B cell (primary cell): ENCODE measurements at regions not wholly inside any gene's neighbourhood (a gene's known extent, or its start where the extent isn't known, plus 50 kb on each side); places are given as distances from the start of the nearest gene placed in this dataset.

Source experiments
- ATAC-seq: fragments of 200-7000 bp; cut with Tn5 transposase; one replicate; pipeline ENCODE4 v1.10.0; 2021; ENCODE audit warnings: low read depth, mild to moderate bottlenecking, moderate number of reproducible peaks, moderate library complexity
- CTCF ChIA-PET: fragments of 350-600 bp; sonication (Branson Sonifier 250); formaldehyde crosslinking; loops from one replicate; lab custom pipeline; 2021; ENCODE audit warnings: antibody characterized with exemption, inconsistent platforms; lab: Charles Lee
- POLR2A ChIA-PET: fragments of 350-600 bp; sonication (Branson Sonifier 250); formaldehyde crosslinking; loops from one replicate; lab custom pipeline; 2021; ENCODE audit warnings: antibody characterized with exemption; lab: Charles Lee
- DNase-seq: peaks from one replicate; pipeline ENCODE4 v3.0.0; 2013
- H2AFZ ChIP-seq: 2 replicates; pipeline ENCODE4 v1.6.1; 2012; ENCODE audit warnings: mild to moderate bottlenecking, low read depth, low read length; ENCODE audit not compliant: insufficient read depth, poor library complexity, severe bottlenecking
- H3K27ac ChIP-seq, 2 donors: 1 replicate in 1 of 2; 2 replicates in 1 of 2; pipeline ENCODE4 v1.5.1; 2012 to 2013; ENCODE audit warnings: low read length in 2 of 2, mild to moderate bottlenecking in 2 of 2, moderate library complexity in 1 of 2
- H3K27me3 ChIP-seq, 4 experiments: fragments of 200-600 bp in 1 of 4; sonication (generic) in 1 of 4; replicated peaks in 1 of 4; 1 replicate in 2 of 4; 2 replicates in 2 of 4; pipeline versions ENCODE4 v1.6.1 to v1.7.0; 2013 to 2016; ENCODE audit warnings: low read length in 3 of 4, mild to moderate bottlenecking in 2 of 4, mixed read lengths in 1 of 4, moderate library complexity in 1 of 4; ENCODE audit not compliant: insufficient read depth in 4 of 4, control insufficient read depth in 3 of 4; ENCODE audit errors: control extremely low read depth in 1 of 4
- H3K36me3 ChIP-seq, 2 experiments: replicated peaks in 1 of 2; 1 replicate in 1 of 2; 2 replicates in 1 of 2; pipeline versions ENCODE4 v1.6.1 to v1.7.1; 2013; ENCODE audit warnings: low read length in 1 of 2; ENCODE audit not compliant: insufficient read depth in 2 of 2, control insufficient read depth in 1 of 2; ENCODE audit errors: control extremely low read depth in 1 of 2, extremely low read depth in 1 of 2
- H3K4me1 ChIP-seq, 2 donors: fragments of 200-600 bp in 1 of 2; sonication (generic) in 1 of 2; 1 replicate in 1 of 2; 2 replicates in 1 of 2; pipeline versions ENCODE4 v1.5.1 to v1.6.1; 2013 to 2017; ENCODE audit warnings: low read length in 2 of 2; ENCODE audit not compliant: control insufficient read depth in 2 of 2, insufficient read depth in 2 of 2
- H3K4me2 ChIP-seq: replicated peaks from 2 replicates; pipeline ENCODE3; 2012; ENCODE audit warnings: mild to moderate bottlenecking, low read depth, low read length; ENCODE audit not compliant: poor library complexity, severe bottlenecking
- H3K4me3 ChIP-seq, 5 experiments: fragments of 200-600 bp in 1 of 5; sonication (generic) in 1 of 5; 1 replicate in 3 of 5; 2 replicates in 2 of 5; pipeline versions ENCODE4 v1.5.1 to v1.7.0; 2011 to 2016; ENCODE audit warnings: low read length in 4 of 5, mild to moderate bottlenecking in 4 of 5, low read depth in 2 of 5, control low read depth in 1 of 5, moderate library complexity in 1 of 5; ENCODE audit not compliant: insufficient read depth in 1 of 5; ENCODE audit errors: control extremely low read depth in 1 of 5, extremely low read depth in 1 of 5
- H3K79me2 ChIP-seq: fragments of 200-600 bp; sonication (generic); one replicate; pipeline ENCODE4 v1.6.0; 2016; ENCODE audit warnings: low read length; ENCODE audit not compliant: control insufficient read depth, insufficient read depth
- H3K9ac ChIP-seq: fragments of 200-600 bp; sonication (generic); 2 replicates; pipeline ENCODE4 v1.6.1; 2017; ENCODE audit warnings: mild to moderate bottlenecking, low read length, moderate library complexity
- H3K9me3 ChIP-seq, 3 donors: one replicate each; pipeline versions ENCODE4 v1.6.1 to v1.7.1; 2013; ENCODE audit warnings: low read length in 2 of 3; ENCODE audit not compliant: control insufficient read depth in 2 of 3, insufficient read depth in 1 of 3; ENCODE audit errors: control extremely low read depth in 1 of 3
- H4K20me1 ChIP-seq: 2 replicates; pipeline ENCODE4 v1.6.0; 2012; ENCODE audit warnings: mild to moderate bottlenecking, low read length; ENCODE audit not compliant: insufficient read depth, control insufficient read depth, poor library complexity, severe bottlenecking
- H3K27ac Mint-ChIP-seq: one replicate; pipeline ENCODE4 v1.8.0; 2021; ENCODE audit warnings: mixed read lengths
- H3K27me3 Mint-ChIP-seq: one replicate; pipeline ENCODE4 v1.8.0; 2021; ENCODE audit warnings: mixed read lengths
- H3K4me1 Mint-ChIP-seq: one replicate; pipeline ENCODE4 v1.8.0; 2021; ENCODE audit warnings: mixed read lengths
- H3K4me3 Mint-ChIP-seq: one replicate; pipeline ENCODE4 v1.8.0; 2021; ENCODE audit warnings: mixed read lengths
- H3K9me3 Mint-ChIP-seq: one replicate; pipeline ENCODE4 v1.8.0; 2022; ENCODE audit warnings: mixed read lengths; ENCODE audit not compliant: insufficient read depth
- EZH2 ChIP-seq: IDR thresholded peaks from 2 replicates; pipeline ENCODE4 v1.6.1; 2012; ENCODE audit warnings: borderline replicate concordance, low read depth, mild to moderate bottlenecking, moderate library complexity, low read length; ENCODE audit not compliant: insufficient read depth, poor library complexity, severe bottlenecking
- WGBS: methylation state at CpG from one replicate; pipeline ENCODE4 v1.1.5; 2013; ENCODE audit warnings: missing lambda C conversion rate; ENCODE audit not compliant: insufficient coverage; 5-methylcytosine and 5-hydroxymethylcytosine counted together
- intact Hi-C: fragments of 100-400 bp; cut with micrococcal nuclease; formaldehyde crosslinking; loops from one replicate; pipeline ENCODE4 v1.10.0; 2022
- TF ChIP-seq, protein P1 (sequence below): fragments of 200-600 bp; IDR thresholded peaks from one replicate; pipeline ENCODE4 v1.8.0; 2022; ENCODE audit warnings: antibody characterized with exemption, mild to moderate bottlenecking

DNA sequence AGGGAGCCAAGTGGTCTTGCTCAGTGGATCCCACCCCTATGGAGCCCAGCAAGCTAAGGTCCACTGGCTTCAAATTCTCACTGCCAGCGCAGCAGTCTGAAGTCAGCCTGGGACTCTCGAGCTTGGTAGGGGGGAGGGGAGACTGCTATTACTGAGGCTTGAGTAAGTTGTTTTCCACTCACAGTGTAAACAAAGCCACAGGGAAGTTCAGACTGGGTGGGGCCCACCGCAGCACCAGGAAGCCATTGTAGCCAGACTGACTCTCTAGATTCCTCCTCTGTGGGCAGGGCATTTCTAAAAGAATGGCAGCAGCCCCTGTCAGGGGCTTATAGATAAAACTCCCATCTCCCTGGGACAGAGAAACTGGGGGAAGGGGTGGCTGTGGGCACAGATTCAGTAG lies 721.0 kb upstream of the NDST4 start:
- no peak overlapping the region for H3K4me3 ChIP-seq
- no peak overlapping the region for H3K4me2 ChIP-seq
- WGBS: no CpG with 5 or more reads among the region's 3 CpGs
- no peaks in the 10 kb centered on the region for H3K27me3 ChIP-seq
- intact Hi-C loops: no loop called here
- no peaks in the 10 kb centered on the region for H3K4me1 Mint-ChIP-seq
- no peaks in the 10 kb centered on the region for H3K27me3 Mint-ChIP-seq
- ATAC-seq (no peak), DNase-seq (no peak)
- H4K20me1 ChIP-seq: no peaks in the 10 kb centered on the region
- no peak overlapping the region for H3K27ac ChIP-seq
- ChIA-PET POLR2A (no interaction called here), CTCF (no interaction called here)
- H3K4me1 ChIP-seq: no peaks in the 10 kb centered on the region
- peaks cover 0 to 5% (median 0%) of the 10 kb centered on the region in 3 donors for H3K9me3 ChIP-seq
- H2AFZ ChIP-seq: no peak overlapping the region
- peaks cover 17% of the 10 kb centered on the region for H3K9me3 Mint-ChIP-seq
- H3K36me3 ChIP-seq: no peaks in the 10 kb centered on the region
- H3K9ac ChIP-seq: no peak overlapping the region
- no peak for TF ChIP-seq EZH2
- TF ChIP-seq, protein P1, sequence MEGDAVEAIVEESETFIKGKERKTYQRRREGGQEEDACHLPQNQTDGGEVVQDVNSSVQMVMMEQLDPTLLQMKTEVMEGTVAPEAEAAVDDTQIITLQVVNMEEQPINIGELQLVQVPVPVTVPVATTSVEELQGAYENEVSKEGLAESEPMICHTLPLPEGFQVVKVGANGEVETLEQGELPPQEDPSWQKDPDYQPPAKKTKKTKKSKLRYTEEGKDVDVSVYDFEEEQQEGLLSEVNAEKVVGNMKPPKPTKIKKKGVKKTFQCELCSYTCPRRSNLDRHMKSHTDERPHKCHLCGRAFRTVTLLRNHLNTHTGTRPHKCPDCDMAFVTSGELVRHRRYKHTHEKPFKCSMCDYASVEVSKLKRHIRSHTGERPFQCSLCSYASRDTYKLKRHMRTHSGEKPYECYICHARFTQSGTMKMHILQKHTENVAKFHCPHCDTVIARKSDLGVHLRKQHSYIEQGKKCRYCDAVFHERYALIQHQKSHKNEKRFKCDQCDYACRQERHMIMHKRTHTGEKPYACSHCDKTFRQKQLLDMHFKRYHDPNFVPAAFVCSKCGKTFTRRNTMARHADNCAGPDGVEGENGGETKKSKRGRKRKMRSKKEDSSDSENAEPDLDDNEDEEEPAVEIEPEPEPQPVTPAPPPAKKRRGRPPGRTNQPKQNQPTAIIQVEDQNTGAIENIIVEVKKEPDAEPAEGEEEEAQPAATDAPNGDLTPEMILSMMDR: no peak
- H3K4me3 Mint-ChIP-seq: no peak overlapping the region
- no peaks in the 10 kb centered on the region for H3K79me2 ChIP-seq
- H3K27ac Mint-ChIP-seq: no peak overlapping the region

DNA sequence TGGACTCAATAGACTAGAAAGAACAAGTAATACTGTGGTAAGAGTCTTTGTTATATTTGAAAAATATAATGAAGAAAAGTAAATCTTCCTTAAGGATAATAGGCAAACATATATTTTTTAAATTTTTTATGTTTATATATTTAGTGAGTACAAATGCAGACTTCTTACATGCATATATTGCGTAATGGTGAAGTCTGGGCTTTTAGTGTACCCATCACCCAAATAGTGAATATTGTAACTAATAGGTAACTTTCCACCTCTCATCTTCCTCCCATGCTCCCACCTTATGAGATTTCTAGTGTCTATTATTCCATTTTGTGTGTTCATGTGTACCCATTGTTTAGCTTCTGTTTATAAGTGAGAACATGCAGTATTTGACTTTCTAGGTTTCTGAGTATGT lies 711.2 kb upstream of the NDST4 start:
- H3K4me3 Mint-ChIP-seq: no peak overlapping the region
- H3K9ac ChIP-seq: no peak overlapping the region
- H3K9me3 ChIP-seq: peaks cover 0 to 1% (median 0%) of the 10 kb centered on the region in 3 donors
- H3K4me2 ChIP-seq: no peak overlapping the region
- no peak overlapping the region for H3K27ac ChIP-seq
- DNase-seq (no peak), ATAC-seq (no peak)
- no peaks in the 10 kb centered on the region for H3K4me1 Mint-ChIP-seq
- ChIA-PET CTCF (no interaction called here), POLR2A (no interaction called here)
- no peak for TF ChIP-seq EZH2
- TF ChIP-seq, protein P1: no peak
- H2AFZ ChIP-seq: no peak overlapping the region
- no peaks in the 10 kb centered on the region for H3K9me3 Mint-ChIP-seq
- H3K27me3 ChIP-seq: no peaks in the 10 kb centered on the region
- intact Hi-C loops: no loop called here
- WGBS: no CpG with 5 or more reads among the region's 1 CpG
- no peaks in the 10 kb centered on the region for H4K20me1 ChIP-seq
- no peaks in the 10 kb centered on the region for H3K36me3 ChIP-seq
- H3K79me2 ChIP-seq: no peaks in the 10 kb centered on the region
- no peak overlapping the region for H3K4me3 ChIP-seq
- H3K27me3 Mint-ChIP-seq: no peaks in the 10 kb centered on the region
- H3K27ac Mint-ChIP-seq: no peak overlapping the region
- no peaks in the 10 kb centered on the region for H3K4me1 ChIP-seq
